ENCODE measurements at regions not wholly inside any gene's neighbourhood (a gene's known extent, or its start where the extent isn't known, plus 50 kb on each side); places are given as distances from the start of the nearest gene placed in this dataset.

- H3K36me3 ChIP-seq = no peaks in the 10 kb centered on the region
- intact Hi-C loops (cut with DNase I) = no loop called here
- no peak for TF ChIP-seq POLR2A (IDR thresholded peaks at IDR 0.05)
- TF ChIP-seq, protein P1, sequence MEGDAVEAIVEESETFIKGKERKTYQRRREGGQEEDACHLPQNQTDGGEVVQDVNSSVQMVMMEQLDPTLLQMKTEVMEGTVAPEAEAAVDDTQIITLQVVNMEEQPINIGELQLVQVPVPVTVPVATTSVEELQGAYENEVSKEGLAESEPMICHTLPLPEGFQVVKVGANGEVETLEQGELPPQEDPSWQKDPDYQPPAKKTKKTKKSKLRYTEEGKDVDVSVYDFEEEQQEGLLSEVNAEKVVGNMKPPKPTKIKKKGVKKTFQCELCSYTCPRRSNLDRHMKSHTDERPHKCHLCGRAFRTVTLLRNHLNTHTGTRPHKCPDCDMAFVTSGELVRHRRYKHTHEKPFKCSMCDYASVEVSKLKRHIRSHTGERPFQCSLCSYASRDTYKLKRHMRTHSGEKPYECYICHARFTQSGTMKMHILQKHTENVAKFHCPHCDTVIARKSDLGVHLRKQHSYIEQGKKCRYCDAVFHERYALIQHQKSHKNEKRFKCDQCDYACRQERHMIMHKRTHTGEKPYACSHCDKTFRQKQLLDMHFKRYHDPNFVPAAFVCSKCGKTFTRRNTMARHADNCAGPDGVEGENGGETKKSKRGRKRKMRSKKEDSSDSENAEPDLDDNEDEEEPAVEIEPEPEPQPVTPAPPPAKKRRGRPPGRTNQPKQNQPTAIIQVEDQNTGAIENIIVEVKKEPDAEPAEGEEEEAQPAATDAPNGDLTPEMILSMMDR (IDR thresholded peaks at IDR 0.05) = no peak
- no peak overlapping the region for H3K4me3 ChIP-seq
- no peak overlapping the region for H3K27ac ChIP-seq
- 66% methylated on average over 4 of the region's 4 CpGs for WGBS (ENCODE audit: insufficient coverage, low coverage, low lambda C conversion rate, missing lambda C conversion rate)
- DNase-seq (no peak), ATAC-seq (no peak)
- no peaks in the 10 kb centered on the region for H3K27me3 ChIP-seq
- no peaks in the 10 kb centered on the region for H3K9me3 ChIP-seq
- H3K4me1 ChIP-seq = peaks cover 0 to 11% (median 0%) of the 10 kb centered on the region in 4 donors
These were observed 165.1 kb downstream of the DAD1 start for GRCh38 chr14:22423958-22424357.

- no peaks in the 10 kb centered on the region for H3K27me3 ChIP-seq
- TF ChIP-seq, protein P1 (IDR thresholded peaks at IDR 0.05) = no peak
- TF ChIP-seq POLR2A (IDR thresholded peaks at IDR 0.05) = no peak
- 33% methylated on average over 2 of the region's 3 CpGs for WGBS (ENCODE audit: insufficient coverage, low coverage, low lambda C conversion rate, missing lambda C conversion rate)
- H3K9me3 ChIP-seq = no peaks in the 10 kb centered on the region
- H3K36me3 ChIP-seq = no peaks in the 10 kb centered on the region
- intact Hi-C loops (cut with DNase I) = no loop called here
- ATAC-seq = no peak
- no peaks in the 10 kb centered on the region for H3K4me1 ChIP-seq
- H3K4me3 ChIP-seq = no peak overlapping the region
- DNase-seq = no peak
- no peak overlapping the region for H3K27ac ChIP-seq
These were observed 166.8 kb downstream of the DAD1 start for GRCh38 chr14:22422238-22422637.

- no peak for TF ChIP-seq POLR2A (IDR thresholded peaks at IDR 0.05)
- TF ChIP-seq, protein P1 (IDR thresholded peaks at IDR 0.05) = no peak
- Histone ChIP-seq H3K4me1 (no peaks in the 10 kb centered on the region), H3K36me3 (no peaks in the 10 kb centered on the region), H3K27me3 (no peaks in the 10 kb centered on the region), H3K27ac (no peak overlapping the region), H3K9me3 (no peaks in the 10 kb centered on the region), H3K4me3 (no peak overlapping the region)
- WGBS (ENCODE audit: insufficient coverage, low coverage, low lambda C conversion rate, missing lambda C conversion rate) = 58% methylated on average over 3 of the region's 4 CpGs
- intact Hi-C loops (cut with DNase I) = no loop called here
- ATAC-seq (no peak), DNase-seq (no peak)
These were observed 168.3 kb downstream of the DAD1 start for GRCh38 chr14:22420598-22421186.

GRCh38 chr14:22419620-22420019, 169.4 kb downstream of the DAD1 start:
- no peak for ATAC-seq
- Histone ChIP-seq H3K27ac (no peak overlapping the region), H3K36me3 (no peaks in the 10 kb centered on the region), H3K4me3 (no peak overlapping the region), H3K9me3 (no peaks in the 10 kb centered on the region), H3K27me3 (no peaks in the 10 kb centered on the region), H3K4me1 (no peaks in the 10 kb centered on the region)
- TF ChIP-seq POLR2A (IDR thresholded peaks at IDR 0.05) = no peak
- TF ChIP-seq, protein P1 (IDR thresholded peaks at IDR 0.05) = no peak
- DNase-seq = no peak
- 77% methylated on average over 3 of the region's 3 CpGs for WGBS (ENCODE audit: insufficient coverage, low coverage, low lambda C conversion rate, missing lambda C conversion rate)
- intact Hi-C loops (cut with DNase I) = no loop called here

DNA sequence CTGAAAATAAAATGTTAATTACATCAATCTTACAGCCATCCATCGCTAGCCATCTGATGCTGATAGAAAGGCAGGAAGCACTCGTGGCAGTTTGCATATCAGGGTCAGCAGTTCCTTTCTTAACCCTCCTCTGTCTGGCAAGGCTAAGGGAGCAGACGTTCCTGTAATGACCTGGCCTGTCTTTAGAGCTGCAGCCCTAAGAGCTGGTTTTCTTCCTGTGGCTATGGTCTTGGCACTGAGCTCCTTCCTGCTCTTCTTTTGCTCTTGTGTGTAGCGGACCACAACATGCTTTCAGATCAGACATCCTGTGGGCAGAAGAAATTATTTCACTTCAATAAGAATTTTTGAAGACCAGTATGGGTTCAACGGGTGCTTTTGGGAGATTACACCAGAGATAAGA, 170.4 kb downstream of the DAD1 start:
- TF ChIP-seq POLR2A (IDR thresholded peaks at IDR 0.05) = no peak
- TF ChIP-seq, protein P1 (IDR thresholded peaks at IDR 0.05) = no peak
- DNase-seq (no peak), ATAC-seq (no peak)
- H3K27me3 ChIP-seq = no peaks in the 10 kb centered on the region
- H3K4me3 ChIP-seq = no peak overlapping the region
- H3K4me1 ChIP-seq = no peaks in the 10 kb centered on the region
- H3K36me3 ChIP-seq = no peaks in the 10 kb centered on the region
- no peaks in the 10 kb centered on the region for H3K9me3 ChIP-seq
- H3K27ac ChIP-seq = no peak overlapping the region
- intact Hi-C loops (cut with DNase I) = no loop called here
- 19% methylated on average over 5 of the region's 5 CpGs for WGBS (ENCODE audit: insufficient coverage, low coverage, low lambda C conversion rate, missing lambda C conversion rate)
